Activated T-helper 1 cell treated with anti-CD3 and anti-CD28 coated beads, Interleukin-12 subunit alpha, Interleukin-12 subunit beta, Interleukin-2, Interleukin-4 antibody, amounts not matched to agents 30 ng/mL and 10 ng/mL and 1 ng/mL, durations not matched to agents 14 hours and 24 hours and 36 hours (primary cell): ENCODE measurements at regions not wholly inside any gene's neighbourhood (a gene's known extent, or its start where the extent isn't known, plus 50 kb on each side); places are given as distances from the start of the nearest gene placed in this dataset.
A peak's percentile ranks its signal among the peaks of the same experiment; 100 is the strongest.

ENCODE experiments used
- DNase-seq: peaks from one replicate; pipeline ENCODE4 v3.0.0; 2021; ENCODE audit warnings: low spot score
- H3K27ac Mint-ChIP-seq: one replicate; pipeline ENCODE4 v1.8.0; 2021; ENCODE audit warnings: mild to moderate bottlenecking, mixed read lengths
- H3K27me3 Mint-ChIP-seq: one replicate; pipeline ENCODE4 v1.8.0; 2022; ENCODE audit warnings: mild to moderate bottlenecking, moderate library complexity, mixed read lengths; ENCODE audit not compliant: insufficient read depth
- H3K36me3 Mint-ChIP-seq: one replicate; pipeline ENCODE4 v1.8.0; 2021; ENCODE audit warnings: low read depth, mixed read lengths
- H3K4me1 Mint-ChIP-seq: one replicate; pipeline ENCODE4 v1.8.0; 2021; ENCODE audit warnings: low read depth, mixed read lengths
- H3K4me3 Mint-ChIP-seq: one replicate; pipeline ENCODE4 v1.8.0; 2021; ENCODE audit warnings: mild to moderate bottlenecking, moderate library complexity, mixed read lengths
- H3K9me3 Mint-ChIP-seq: one replicate; pipeline ENCODE4 v1.8.0; 2021; ENCODE audit warnings: mixed read lengths
- intact Hi-C: fragments of 100-400 bp; cut with micrococcal nuclease; formaldehyde crosslinking; loops from one replicate; pipeline ENCODE4 v1.15.1; 2024

DNA sequence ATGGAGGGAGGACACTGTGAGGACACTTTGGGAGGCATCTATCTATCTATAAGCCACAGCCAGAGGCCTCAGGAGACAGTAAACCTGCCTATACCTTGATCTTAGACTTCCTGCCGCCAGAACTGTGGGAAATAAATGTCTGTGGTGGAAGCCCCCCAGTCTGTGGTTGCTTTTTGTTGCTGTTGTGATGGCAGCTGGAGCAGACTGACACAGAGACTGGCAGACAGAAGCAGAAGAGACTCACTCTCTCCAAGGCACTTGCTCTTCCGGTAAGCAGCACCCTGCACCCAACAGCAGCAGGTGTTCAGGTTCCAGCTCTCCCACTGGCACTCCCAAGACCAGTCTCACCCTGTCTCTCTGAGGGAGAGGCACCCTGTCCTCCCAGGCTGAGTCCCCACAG is 297.6 kb downstream of the TTLL7 start:
- Mint-ChIP-seq H3K27ac (no peak overlapping the region), H3K9me3 (peaks cover 10% of the 10 kb centered on the region), H3K36me3 (no peaks in the 10 kb centered on the region), H3K4me1 (peaks cover under 1% of the 10 kb centered on the region), H3K27me3 (no peaks in the 10 kb centered on the region), H3K4me3 (no peak overlapping the region)
- DNase-seq: no peak
- intact Hi-C loops: no loop called here

DNA sequence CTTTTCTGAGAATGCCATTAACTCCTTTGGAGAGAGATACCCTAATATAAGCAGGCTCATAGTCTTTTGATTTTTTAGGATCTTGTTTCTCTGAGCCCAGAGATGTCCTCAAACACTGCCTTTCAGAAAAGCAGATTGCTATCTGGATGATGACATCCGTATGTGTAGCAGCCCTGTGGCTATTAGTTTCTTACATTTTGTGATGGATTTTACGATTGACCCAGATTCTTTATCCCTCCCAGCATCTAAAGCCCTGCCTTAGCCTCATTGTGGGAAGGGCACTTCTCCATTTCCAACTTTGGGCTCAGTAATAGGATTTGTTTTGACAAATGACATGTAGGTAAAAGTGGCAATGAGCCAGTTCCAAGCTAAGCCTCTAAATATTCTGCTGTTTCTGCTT is 300.3 kb downstream of the TTLL7 start:
- Mint-ChIP-seq H3K27ac (no peak overlapping the region), H3K9me3 (peaks cover 10% of the 10 kb centered on the region), H3K27me3 (no peaks in the 10 kb centered on the region), H3K4me1 (peaks cover 2% of the 10 kb centered on the region), H3K4me3 (no peak overlapping the region), H3K36me3 (no peaks in the 10 kb centered on the region)
- DNase-seq: no peak
- intact Hi-C loops: no loop called here

DNA sequence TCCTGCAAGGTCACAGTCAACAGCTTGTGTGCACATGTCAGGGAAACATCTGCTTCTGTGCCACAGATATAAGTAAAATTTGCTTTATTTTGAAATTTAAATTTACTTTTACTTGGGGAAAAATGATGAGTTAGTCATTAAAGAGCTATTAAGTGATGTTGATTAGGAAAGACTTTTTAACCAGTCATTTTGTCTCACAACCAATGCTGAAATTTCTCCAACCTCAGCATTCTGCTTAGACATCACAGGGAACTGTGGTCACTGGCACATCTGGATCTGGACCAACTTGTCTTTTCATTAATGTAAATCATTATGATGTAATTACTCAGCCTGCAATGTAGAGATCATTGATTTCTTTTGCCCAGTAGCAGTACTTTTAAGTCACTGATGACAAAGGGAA is 301.0 kb downstream of the TTLL7 start:
- intact Hi-C loops: no loop called here
- peaks cover 9% of the 10 kb centered on the region for H3K4me1 Mint-ChIP-seq
- no peaks in the 10 kb centered on the region for H3K36me3 Mint-ChIP-seq
- peaks cover 10% of the 10 kb centered on the region for H3K9me3 Mint-ChIP-seq
- H3K27me3 Mint-ChIP-seq: no peaks in the 10 kb centered on the region
- no peak for DNase-seq
- H3K27ac Mint-ChIP-seq: no peak overlapping the region
- H3K4me3 Mint-ChIP-seq: no peak overlapping the region

DNA sequence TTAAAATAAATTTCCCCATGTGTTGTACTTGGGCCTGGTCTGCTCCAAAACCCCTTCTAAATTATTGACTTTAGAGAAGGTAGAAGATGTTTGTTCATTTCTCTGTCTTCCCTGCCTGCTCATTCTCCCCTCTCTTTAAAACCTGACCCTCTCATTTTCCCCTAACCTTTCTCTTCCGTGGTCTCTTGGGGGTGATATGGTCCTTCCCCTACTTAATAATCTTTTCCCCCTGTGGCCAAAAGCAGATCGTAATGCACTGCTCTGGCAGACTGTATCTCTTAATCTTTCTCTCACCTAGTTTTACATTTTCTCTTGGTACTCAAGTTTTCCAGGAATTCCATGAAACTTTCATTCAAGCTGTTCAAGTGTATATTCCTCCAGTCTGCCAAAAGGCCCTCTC is 301.7 kb downstream of the TTLL7 start:
- H3K4me3 Mint-ChIP-seq: no peak overlapping the region
- DNase-seq: no peak
- intact Hi-C loops: no loop called here
- peaks cover 6% of the 10 kb centered on the region for H3K27me3 Mint-ChIP-seq
- no peak overlapping the region for H3K27ac Mint-ChIP-seq
- no peaks in the 10 kb centered on the region for H3K36me3 Mint-ChIP-seq
- H3K9me3 Mint-ChIP-seq: peaks cover 10% of the 10 kb centered on the region
- peaks cover 17% of the 10 kb centered on the region for H3K4me1 Mint-ChIP-seq

DNA sequence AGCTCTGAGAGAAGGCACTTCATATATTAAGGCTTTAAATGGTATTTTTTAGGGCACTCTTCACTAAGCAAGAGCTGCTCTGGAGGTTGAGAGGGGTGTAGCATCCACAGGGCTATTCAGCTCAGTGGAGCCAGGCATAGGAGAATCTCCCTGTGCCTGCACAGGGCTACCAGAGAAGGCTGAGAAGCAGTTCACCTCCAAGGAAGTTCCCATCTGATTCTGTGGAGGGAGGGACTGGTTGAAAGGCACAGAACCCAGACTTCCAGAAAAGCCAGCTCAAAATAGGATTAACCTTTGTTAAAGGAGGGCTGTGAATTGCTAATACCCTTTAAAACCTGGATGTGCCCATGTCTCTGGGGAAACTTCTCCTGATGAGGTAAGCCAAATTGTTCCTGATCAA is 304.5 kb downstream of the TTLL7 start:
- no peak overlapping the region for H3K27ac Mint-ChIP-seq
- H3K36me3 Mint-ChIP-seq: no peaks in the 10 kb centered on the region
- H3K9me3 Mint-ChIP-seq: peaks cover 19% of the 10 kb centered on the region
- DNase-seq: no peak
- intact Hi-C loops: no loop called here
- no peak overlapping the region for H3K4me3 Mint-ChIP-seq
- peaks cover 27% of the 10 kb centered on the region for H3K4me1 Mint-ChIP-seq
- H3K27me3 Mint-ChIP-seq: peaks cover 12% of the 10 kb centered on the region

DNA sequence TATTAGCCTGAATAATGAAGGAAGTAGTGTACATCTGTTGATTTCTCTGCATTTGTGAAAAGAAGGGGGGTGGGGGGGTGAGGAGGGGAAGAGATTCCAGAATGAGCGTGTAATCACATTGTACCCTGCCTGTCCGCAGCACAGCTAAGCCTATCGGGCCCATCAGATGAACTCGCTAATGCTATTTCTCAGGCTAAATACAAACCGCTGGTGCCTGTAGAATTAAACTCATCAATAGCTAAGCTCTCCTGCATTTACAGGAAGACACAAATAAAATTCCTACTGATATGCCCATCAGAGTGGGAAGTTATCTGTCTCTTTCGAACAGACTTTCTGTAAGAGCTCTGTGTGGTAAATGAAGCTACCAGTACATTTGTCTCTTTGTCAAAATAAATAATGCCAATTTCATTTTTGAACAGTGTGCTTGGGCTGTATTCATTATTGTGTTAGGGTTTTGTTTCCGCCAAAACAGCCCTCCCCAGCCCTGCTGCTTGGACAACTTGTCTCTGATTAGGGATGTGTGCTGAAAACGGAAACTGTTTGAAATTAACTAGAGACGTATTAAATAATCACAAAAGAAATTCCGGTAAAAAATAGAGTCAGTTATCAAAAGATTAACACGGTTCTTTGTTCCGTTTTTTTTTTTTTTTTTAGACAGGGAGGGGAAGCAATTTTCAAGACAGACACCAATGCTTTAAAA is 305.4 kb downstream of the TTLL7 start:
- peaks cover 27% of the 10 kb centered on the region for H3K4me1 Mint-ChIP-seq
- peak overlapping the region; percentile 77 for H3K4me3 Mint-ChIP-seq
- intact Hi-C loops: no loop called here
- peaks cover 12% of the 10 kb centered on the region for H3K27me3 Mint-ChIP-seq
- no peak for DNase-seq
- no peaks in the 10 kb centered on the region for H3K36me3 Mint-ChIP-seq
- H3K27ac Mint-ChIP-seq: no peak overlapping the region
- peaks cover 17% of the 10 kb centered on the region for H3K9me3 Mint-ChIP-seq

DNA sequence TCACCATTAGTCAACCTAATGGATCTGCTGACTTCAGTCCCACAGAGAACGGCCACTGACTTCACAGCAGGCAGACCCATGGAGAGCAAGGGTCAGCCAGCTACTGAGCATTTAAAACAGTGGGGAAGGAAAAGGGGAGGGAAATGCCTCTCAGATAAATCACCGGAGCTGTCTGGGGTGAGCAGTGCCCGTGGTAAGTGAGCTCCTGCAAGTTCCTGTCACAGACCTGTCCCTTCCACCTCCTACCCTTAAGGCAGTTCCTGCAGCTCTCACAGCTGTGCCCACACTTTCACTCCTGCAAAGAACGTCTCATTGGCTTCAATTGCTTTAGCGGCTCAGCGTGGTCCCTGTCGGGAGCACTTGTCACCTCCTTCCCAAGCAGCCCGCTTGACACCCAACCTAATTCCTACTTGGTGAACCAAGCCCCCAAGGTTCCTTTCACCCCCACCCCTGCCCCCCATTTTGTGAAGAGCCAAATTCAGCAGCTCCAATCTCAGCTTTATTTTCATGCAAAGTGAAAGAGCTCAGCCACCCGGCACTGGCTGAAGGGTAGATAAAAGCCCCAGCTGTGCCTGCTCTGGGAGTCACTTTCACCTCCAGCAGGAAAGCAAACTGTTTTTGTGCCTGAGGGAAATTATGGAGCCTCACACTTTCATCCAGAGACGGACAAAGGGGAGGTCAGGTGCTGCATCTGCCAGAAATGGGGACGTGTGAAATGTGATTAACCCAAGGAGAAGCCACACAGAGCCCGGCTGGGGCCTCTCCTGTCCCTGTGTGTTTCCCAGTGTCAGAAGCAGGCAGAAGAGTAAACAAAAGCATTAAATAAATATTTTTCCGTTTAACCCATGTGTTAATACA is 306.2 kb downstream of the TTLL7 start:
- no peak for DNase-seq

DNA sequence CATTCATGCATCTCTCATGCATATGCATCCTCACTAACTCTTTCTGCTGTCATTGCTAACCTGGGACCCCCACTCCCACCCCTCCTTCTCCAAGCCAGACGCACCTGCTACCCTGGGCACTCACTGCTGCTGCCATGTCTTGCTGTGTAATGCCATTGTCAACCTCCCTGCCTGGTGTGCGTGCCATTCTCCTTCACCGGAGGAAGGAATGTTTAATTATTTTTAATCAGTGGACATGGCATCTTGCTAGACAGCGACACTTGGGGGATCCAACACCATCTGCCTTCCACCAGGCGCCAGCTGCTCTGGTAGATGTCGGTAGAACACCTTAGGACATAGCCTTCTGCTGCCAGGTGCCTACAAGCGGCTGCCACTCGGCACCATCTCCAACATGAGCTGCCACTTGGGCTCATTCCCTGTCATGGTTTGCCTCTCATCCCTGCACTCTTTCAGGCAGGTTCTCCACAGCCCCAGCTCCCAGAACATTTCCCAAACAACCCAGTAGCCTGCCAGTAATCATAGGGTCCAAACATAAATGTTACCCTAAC is 306.9 kb downstream of the TTLL7 start:
- no peak overlapping the region for H3K4me3 Mint-ChIP-seq
- intact Hi-C loops: no loop called here
- peaks cover 12% of the 10 kb centered on the region for H3K27me3 Mint-ChIP-seq
- H3K9me3 Mint-ChIP-seq: peaks cover 24% of the 10 kb centered on the region
- DNase-seq: no peak
- H3K27ac Mint-ChIP-seq: no peak overlapping the region
- peaks cover 27% of the 10 kb centered on the region for H3K4me1 Mint-ChIP-seq
- H3K36me3 Mint-ChIP-seq: no peaks in the 10 kb centered on the region

More for the DNA sequence above, 306.2 kb downstream of the TTLL7 start:
- Mint-ChIP-seq H3K4me3 (peak overlapping the region; percentile 77), H3K27me3 (peaks cover 12% of the 10 kb centered on the region), H3K27ac (no peak overlapping the region), H3K36me3 (no peaks in the 10 kb centered on the region), H3K9me3 (peaks cover 22% of the 10 kb centered on the region), H3K4me1 (peaks cover 27% of the 10 kb centered on the region)
- intact Hi-C loops: no loop called here

DNA sequence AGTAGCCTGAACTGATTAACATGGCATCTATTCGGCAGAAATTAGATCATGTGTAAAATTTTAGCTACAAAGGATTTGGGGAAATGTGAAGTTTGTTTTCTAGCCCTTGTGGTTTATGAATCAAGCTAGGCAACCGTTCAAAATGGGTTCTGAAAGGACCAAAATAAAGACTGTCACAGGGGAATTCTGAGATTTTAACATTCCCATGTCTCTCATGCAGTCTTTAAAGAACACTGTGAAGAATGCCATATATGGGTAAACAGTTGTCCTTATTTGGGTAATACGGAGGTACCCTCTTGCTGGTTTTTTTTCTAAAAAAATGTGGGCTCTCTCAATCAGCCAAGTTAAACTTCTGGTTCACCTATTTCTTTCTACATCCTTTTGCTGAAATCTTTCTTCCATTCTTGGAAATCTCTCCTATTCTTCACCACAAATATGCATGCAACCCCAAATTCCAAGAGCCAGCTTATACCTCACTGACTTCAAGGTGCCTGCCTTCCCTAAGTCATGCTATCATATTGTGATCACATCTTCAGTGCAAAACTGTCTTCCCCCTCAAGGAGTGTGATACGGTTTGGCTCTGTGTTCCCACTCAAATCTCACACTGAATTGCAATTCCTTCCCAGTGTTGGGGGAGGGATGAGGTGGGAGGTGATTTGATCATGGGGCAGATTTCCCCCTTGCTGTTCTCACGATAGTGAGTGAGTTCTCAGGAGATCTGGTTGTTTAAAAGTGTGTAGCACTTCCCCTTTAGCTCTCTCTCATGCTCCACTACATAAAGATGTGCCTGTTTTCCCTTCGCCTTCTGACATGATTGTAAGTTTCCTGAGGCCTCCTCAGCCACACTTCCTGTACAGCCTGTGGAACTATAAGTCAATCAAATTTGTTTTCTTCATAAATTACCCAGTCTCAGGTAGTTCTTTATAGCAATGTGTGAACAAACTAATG is 308.7 kb downstream of the TTLL7 start:
- no peak overlapping the region for H3K27ac Mint-ChIP-seq
- no peaks in the 10 kb centered on the region for H3K36me3 Mint-ChIP-seq
- H3K4me1 Mint-ChIP-seq: peaks cover 27% of the 10 kb centered on the region
- intact Hi-C loops: no loop called here
- no peak for DNase-seq
- peaks cover 25% of the 10 kb centered on the region for H3K9me3 Mint-ChIP-seq
- peaks cover 12% of the 10 kb centered on the region for H3K27me3 Mint-ChIP-seq
- no peak overlapping the region for H3K4me3 Mint-ChIP-seq

DNA sequence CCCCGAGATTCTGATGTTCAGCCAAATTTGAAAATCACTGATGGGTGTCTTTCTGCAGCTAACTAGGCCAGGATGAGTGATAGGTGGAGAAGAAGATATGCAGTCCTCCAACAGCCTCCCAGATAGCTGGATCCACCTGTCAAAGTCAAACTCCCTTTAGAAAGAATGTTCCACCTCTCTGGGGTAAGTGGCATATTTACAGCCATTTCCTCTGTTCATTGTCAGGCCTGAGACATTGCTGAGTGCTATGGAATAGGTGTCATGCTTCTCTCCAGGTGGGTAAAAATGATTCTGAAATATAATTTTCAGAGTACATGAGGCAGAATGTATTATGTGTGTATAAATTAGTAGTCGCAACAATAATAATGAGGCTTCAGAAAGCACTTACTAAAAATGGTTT is 316.8 kb downstream of the TTLL7 start:
- no peak overlapping the region for H3K4me3 Mint-ChIP-seq

DNA sequence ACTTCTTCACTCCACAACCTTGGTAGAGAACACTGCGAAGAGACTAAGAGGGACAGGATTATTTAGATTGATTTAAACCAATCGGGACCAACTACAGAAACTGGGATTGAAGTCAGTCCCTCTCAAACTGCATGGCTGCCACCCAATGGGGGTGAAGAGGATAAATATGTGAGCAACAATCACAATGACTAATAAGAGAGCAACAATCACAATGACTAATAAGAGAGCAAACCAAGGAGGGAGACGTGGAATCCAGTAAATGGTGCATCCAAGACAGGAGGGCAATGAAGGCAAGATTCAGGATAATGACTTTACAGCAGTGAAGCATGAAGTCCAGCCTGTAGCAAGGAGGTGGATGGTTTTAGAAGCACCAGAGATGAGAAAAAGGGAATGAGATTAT is 322.8 kb downstream of the TTLL7 start:
- H3K4me1 Mint-ChIP-seq: no peaks in the 10 kb centered on the region

More for the DNA sequence above, 316.8 kb downstream of the TTLL7 start:
- intact Hi-C loops: no loop called here
- no peak for DNase-seq
- Mint-ChIP-seq H3K36me3 (no peaks in the 10 kb centered on the region), H3K27me3 (no peaks in the 10 kb centered on the region), H3K4me1 (no peaks in the 10 kb centered on the region), H3K27ac (no peak overlapping the region), H3K9me3 (peaks cover 2% of the 10 kb centered on the region)

DNA sequence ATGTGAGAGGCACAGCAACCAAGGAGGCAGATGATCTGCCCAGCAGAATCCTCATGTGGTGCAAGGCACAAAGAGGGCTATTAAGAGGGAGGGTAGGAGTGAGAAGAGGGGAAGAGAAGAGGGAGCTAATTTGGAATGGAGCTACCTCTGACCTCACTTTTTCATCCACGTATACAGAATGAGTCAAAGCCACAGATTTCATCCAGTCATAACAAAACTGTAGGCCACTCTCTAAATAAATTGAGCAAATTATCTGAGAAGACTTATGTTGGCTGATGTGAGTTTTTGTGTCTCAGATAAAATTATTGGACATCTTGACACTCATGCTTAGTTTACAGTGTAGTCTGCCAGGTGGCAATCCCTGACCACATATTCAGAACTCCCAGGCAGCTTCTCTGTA is 325.6 kb downstream of the TTLL7 start:
- Mint-ChIP-seq H3K4me1 (no peaks in the 10 kb centered on the region), H3K27me3 (no peaks in the 10 kb centered on the region), H3K9me3 (no peaks in the 10 kb centered on the region), H3K36me3 (peaks cover 2% of the 10 kb centered on the region), H3K4me3 (no peak overlapping the region), H3K27ac (no peak overlapping the region)
- intact Hi-C loops: no loop called here
- DNase-seq: no peak

More for the DNA sequence above, 322.8 kb downstream of the TTLL7 start:
- intact Hi-C loops: loop anchor here (5.0 kb wide), 1 partner anchor 971 kb away; no protein-coding TSS in a partner anchor
- no peaks in the 10 kb centered on the region for H3K27me3 Mint-ChIP-seq
- H3K36me3 Mint-ChIP-seq: peaks cover 2% of the 10 kb centered on the region
- no peak overlapping the region for H3K4me3 Mint-ChIP-seq
- no peak for DNase-seq
- no peaks in the 10 kb centered on the region for H3K9me3 Mint-ChIP-seq
- H3K27ac Mint-ChIP-seq: no peak overlapping the region
